ENCODE measurements at regions not wholly inside any gene's neighbourhood (a gene's known extent, or its start where the extent isn't known, plus 50 kb on each side); places are given as distances from the start of the nearest gene placed in this dataset.

GRCh38 chr2:9693196-9693491 is 62.3 kb upstream of the YWHAQ start:
- TF ChIP-seq CTCF (IDR thresholded peaks at IDR 0.05; ENCODE audit: borderline replicate concordance, control extremely low read depth, extremely low read depth, insufficient read depth, missing control alignments) = no peak
- DNase-seq (ENCODE audit: low spot score) = no peak
- in situ Hi-C loops (cut with MboI; ENCODE audit: low sequenced_read_pairs, unreplicated experiment) = no loop called here

- DNase-seq (ENCODE audit: low spot score) = no peak
- TF ChIP-seq CTCF (IDR thresholded peaks at IDR 0.05; ENCODE audit: borderline replicate concordance, control extremely low read depth, extremely low read depth, insufficient read depth, missing control alignments) = no peak
- in situ Hi-C loops (cut with MboI; ENCODE audit: low sequenced_read_pairs, unreplicated experiment) = no loop called here
These were observed 62.8 kb upstream of the YWHAQ start for GRCh38 chr2:9693646-9694045.

GRCh38 chr2:9694661-9695234 is 64.0 kb upstream of the YWHAQ start:
- in situ Hi-C loops (cut with MboI; ENCODE audit: low sequenced_read_pairs, unreplicated experiment) = no loop called here
- TF ChIP-seq CTCF (IDR thresholded peaks at IDR 0.05; ENCODE audit: borderline replicate concordance, control extremely low read depth, extremely low read depth, insufficient read depth, missing control alignments) = no peak
- DNase-seq (ENCODE audit: low spot score) = no peak

- no peak for TF ChIP-seq CTCF (IDR thresholded peaks at IDR 0.05; ENCODE audit: borderline replicate concordance, control extremely low read depth, extremely low read depth, insufficient read depth, missing control alignments)
- DNase-seq (ENCODE audit: low spot score) = no peak
- in situ Hi-C loops (cut with MboI; ENCODE audit: low sequenced_read_pairs, unreplicated experiment) = no loop called here
These were observed 65.1 kb upstream of the YWHAQ start for GRCh38 chr2:9695941-9696340.

GRCh38 chr2:9696731-9697130 is 65.9 kb upstream of the YWHAQ start:
- in situ Hi-C loops (cut with MboI; ENCODE audit: low sequenced_read_pairs, unreplicated experiment) = no loop called here
- TF ChIP-seq CTCF (IDR thresholded peaks at IDR 0.05; ENCODE audit: borderline replicate concordance, control extremely low read depth, extremely low read depth, insufficient read depth, missing control alignments) = no peak
- DNase-seq (ENCODE audit: low spot score) = no peak

- DNase-seq (ENCODE audit: low spot score) = no peak
- TF ChIP-seq CTCF (IDR thresholded peaks at IDR 0.05; ENCODE audit: borderline replicate concordance, control extremely low read depth, extremely low read depth, insufficient read depth, missing control alignments) = no peak
- in situ Hi-C loops (cut with MboI; ENCODE audit: low sequenced_read_pairs, unreplicated experiment) = no loop called here
These were observed 67.1 kb upstream of the YWHAQ start for GRCh38 chr2:9697909-9698308.
